Thyroid gland (tissue), 4 donors: ENCODE measurements at regions not wholly inside any gene's neighbourhood (a gene's known extent, or its start where the extent isn't known, plus 50 kb on each side); places are given as distances from the start of the nearest gene placed in this dataset.
"Not testable (repeated sequence)": the region's sequence is repeated elsewhere in the genome, so short reads cannot be mapped to it uniquely, and the experiment has no call there.

Experiments
- CTCF ChIP-seq, 6 experiments: fragments of 200-600 bp in 3 of 6; fragments of 450-650 bp in 3 of 6; sonication (generic) in 3 of 6; IDR thresholded peaks; one replicate each; pipeline ENCODE4 v1.5.1; 2016 to 2019; ENCODE audit warnings: antibody characterized with exemption in 6 of 6, mild to moderate bottlenecking in 2 of 6, inconsistent platforms in 1 of 6, moderate library complexity in 1 of 6
- POLR2A ChIP-seq, 2 donors: fragments of 450-650 bp; IDR thresholded peaks; one replicate each; pipeline ENCODE4 v1.6.1; 2017; ENCODE audit warnings: antibody characterized with exemption in 2 of 2, mild to moderate bottlenecking in 2 of 2, moderate library complexity in 1 of 2

- TF ChIP-seq CTCF, POLR2A (IDR thresholded peaks at IDR 0.05): not testable (repeated sequence)
Measured at GRCh38 chr11:23484146-23484545, 623.9 kb upstream of the CCDC179 start.
